Keratinocyte (primary cell): ENCODE measurements at regions not wholly inside any gene's neighbourhood (a gene's known extent, or its start where the extent isn't known, plus 50 kb on each side); places are given as distances from the start of the nearest gene placed in this dataset.

ENCODE experiments used
- DNase-seq: peaks from one replicate; pipeline ENCODE4 v3.0.0-alpha.2; 2011; ENCODE audit warnings: low read depth, missing footprints, low spot score
- FAIRE-seq: peaks from 2 replicates; lab custom pipeline; 2011; peaks lifted over from hg19 to GRCh38; lab: Jason Lieb, UNC
- H2AFZ ChIP-seq: 2 replicates; pipeline ENCODE4 v1.6.0; 2012; ENCODE audit warnings: low read length, control low read depth, inconsistent platforms; ENCODE audit not compliant: control insufficient read depth
- H3K27ac ChIP-seq: 2 replicates; pipeline ENCODE4 v1.5.1; 2011; ENCODE audit warnings: low read length; ENCODE audit not compliant: control insufficient read depth, insufficient read depth
- H3K27me3 ChIP-seq: 3 replicates; pipeline ENCODE4 v1.6.0; 2011; ENCODE audit warnings: low read length; ENCODE audit not compliant: control insufficient read depth, insufficient read depth; ENCODE audit errors: extremely low read depth
- H3K36me3 ChIP-seq, 2 experiments: 2 replicates in 1 of 2; 3 replicates in 1 of 2; pipeline ENCODE4 v1.5.1; 2011; ENCODE audit warnings: low read length in 2 of 2, mild to moderate bottlenecking in 1 of 2; ENCODE audit not compliant: control insufficient read depth in 2 of 2, insufficient read depth in 2 of 2; ENCODE audit errors: extremely low read depth in 1 of 2
- H3K4me1 ChIP-seq: 3 replicates; pipeline ENCODE4 v1.5.1; 2011; ENCODE audit warnings: low read length; ENCODE audit not compliant: control insufficient read depth, insufficient read depth; ENCODE audit errors: extremely low read depth
- H3K4me2 ChIP-seq: 3 replicates; pipeline ENCODE4 v1.6.0; 2011; ENCODE audit warnings: low read depth, low read length; ENCODE audit not compliant: control insufficient read depth, insufficient read depth; ENCODE audit errors: extremely low read depth
- H3K4me3 ChIP-seq, 3 experiments: fragments of 200-600 bp in 1 of 3; sonication (generic) in 1 of 3; 2 replicates in 2 of 3; 3 replicates in 1 of 3; pipeline ENCODE4 v1.5.1; 2011 to 2016; ENCODE audit warnings: low read length in 3 of 3, mild to moderate bottlenecking in 3 of 3, control low read depth in 2 of 3, inconsistent platforms in 1 of 3, low read depth in 1 of 3, mixed read lengths in 1 of 3, mixed run types in 1 of 3, moderate library complexity in 1 of 3; ENCODE audit not compliant: control insufficient read depth in 2 of 3, insufficient read depth in 2 of 3; ENCODE audit errors: extremely low read depth in 1 of 3
- H3K79me2 ChIP-seq: 2 replicates; pipeline ENCODE4 v1.6.0; 2012; ENCODE audit warnings: low read length; ENCODE audit not compliant: control insufficient read depth, insufficient read depth
- H3K9ac ChIP-seq: 3 replicates; pipeline ENCODE4 v1.6.0; 2011; ENCODE audit warnings: low read length; ENCODE audit not compliant: control insufficient read depth, insufficient read depth; ENCODE audit errors: extremely low read depth
- H3K9me1 ChIP-seq: 3 replicates; pipeline ENCODE4 v1.6.0; 2011; ENCODE audit warnings: low read length; ENCODE audit not compliant: control insufficient read depth, insufficient read depth; ENCODE audit errors: extremely low read depth
- H3K9me3 ChIP-seq: 2 replicates; pipeline ENCODE4 v1.5.1; 2012; ENCODE audit warnings: low read depth, low read length; ENCODE audit not compliant: control insufficient read depth
- H4K20me1 ChIP-seq: 3 replicates; pipeline ENCODE4 v1.6.0; 2011; ENCODE audit warnings: low read length; ENCODE audit not compliant: control insufficient read depth, insufficient read depth; ENCODE audit errors: extremely low read depth
- EZH2 ChIP-seq: IDR thresholded peaks from one replicate; pipeline ENCODE4 v1.6.1; 2012; ENCODE audit warnings: inconsistent platforms, mild to moderate bottlenecking, low read length, moderate library complexity
- dilution Hi-C: fragments of 300-500 bp; cut with MboI; formaldehyde crosslinking; loops from one replicate; pipeline ENCODE4 v1.7.0; 2020; ENCODE audit warnings: low sequenced_read_pairs; ENCODE audit not compliant: extremely low pct_ligation_motif_present
- TF ChIP-seq, protein P1 (sequence below), 3 experiments: IDR thresholded peaks in 1 of 3; conservative IDR thresholded peaks in 1 of 3; optimal IDR thresholded peaks in 1 of 3; 2 replicates in 2 of 3; 3 replicates in 1 of 3; pipeline versions ENCODE3 to v1.5.1; 2011; ENCODE audit warnings: low read length in 3 of 3, mild to moderate bottlenecking in 3 of 3, moderate library complexity in 2 of 3, control low read depth in 1 of 3, inconsistent platforms in 1 of 3; ENCODE audit not compliant: insufficient read depth in 2 of 3; ENCODE audit errors: extremely low read depth in 1 of 3

DNA sequence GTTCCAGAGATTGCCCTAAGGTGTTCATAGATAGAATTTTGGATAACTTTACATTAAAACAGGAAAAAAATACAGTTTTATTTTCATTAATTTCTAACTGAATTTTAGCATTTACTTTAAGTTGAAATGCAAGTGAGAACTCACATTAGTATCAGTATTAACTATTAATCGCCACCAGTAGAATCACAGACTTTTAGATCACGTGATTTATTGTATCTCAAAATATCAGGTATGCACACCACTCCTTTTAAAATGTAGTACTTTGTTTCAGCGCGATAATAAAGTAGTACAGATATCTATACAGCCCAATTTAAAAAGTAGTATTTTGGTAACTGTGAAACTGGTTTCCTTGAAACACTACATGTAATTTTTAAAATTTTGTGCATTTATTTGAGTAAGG lies 978.7 kb downstream of the DNAH5 start:
- H4K20me1 ChIP-seq: no peaks in the 10 kb centered on the region
- no peaks in the 10 kb centered on the region for H3K9me1 ChIP-seq
- no peak overlapping the region for H3K4me3 ChIP-seq
- no peak overlapping the region for H3K9ac ChIP-seq
- no peak for TF ChIP-seq EZH2
- TF ChIP-seq, protein P1, sequence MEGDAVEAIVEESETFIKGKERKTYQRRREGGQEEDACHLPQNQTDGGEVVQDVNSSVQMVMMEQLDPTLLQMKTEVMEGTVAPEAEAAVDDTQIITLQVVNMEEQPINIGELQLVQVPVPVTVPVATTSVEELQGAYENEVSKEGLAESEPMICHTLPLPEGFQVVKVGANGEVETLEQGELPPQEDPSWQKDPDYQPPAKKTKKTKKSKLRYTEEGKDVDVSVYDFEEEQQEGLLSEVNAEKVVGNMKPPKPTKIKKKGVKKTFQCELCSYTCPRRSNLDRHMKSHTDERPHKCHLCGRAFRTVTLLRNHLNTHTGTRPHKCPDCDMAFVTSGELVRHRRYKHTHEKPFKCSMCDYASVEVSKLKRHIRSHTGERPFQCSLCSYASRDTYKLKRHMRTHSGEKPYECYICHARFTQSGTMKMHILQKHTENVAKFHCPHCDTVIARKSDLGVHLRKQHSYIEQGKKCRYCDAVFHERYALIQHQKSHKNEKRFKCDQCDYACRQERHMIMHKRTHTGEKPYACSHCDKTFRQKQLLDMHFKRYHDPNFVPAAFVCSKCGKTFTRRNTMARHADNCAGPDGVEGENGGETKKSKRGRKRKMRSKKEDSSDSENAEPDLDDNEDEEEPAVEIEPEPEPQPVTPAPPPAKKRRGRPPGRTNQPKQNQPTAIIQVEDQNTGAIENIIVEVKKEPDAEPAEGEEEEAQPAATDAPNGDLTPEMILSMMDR (optimal IDR thresholded peaks at IDR 0.05 in 1 of 3, IDR thresholded peaks at IDR 0.05 in 1 of 3, conservative IDR thresholded peaks at IDR 0.05 in 1 of 3; ENCODE audit: extremely low read depth in 1 of 3, insufficient read depth in 2 of 3, low read length in 3 of 3): no peak
- no peak overlapping the region for H3K27ac ChIP-seq
- FAIRE-seq (no peak), DNase-seq (no peak)
- H3K36me3 ChIP-seq: no peaks in the 10 kb centered on the region
- no peak overlapping the region for H2AFZ ChIP-seq
- H3K9me3 ChIP-seq: no peaks in the 10 kb centered on the region
- dilution Hi-C loops: no loop called here
- no peak overlapping the region for H3K4me2 ChIP-seq
- no peaks in the 10 kb centered on the region for H3K4me1 ChIP-seq
- H3K27me3 ChIP-seq: no peaks in the 10 kb centered on the region
- no peaks in the 10 kb centered on the region for H3K79me2 ChIP-seq

DNA sequence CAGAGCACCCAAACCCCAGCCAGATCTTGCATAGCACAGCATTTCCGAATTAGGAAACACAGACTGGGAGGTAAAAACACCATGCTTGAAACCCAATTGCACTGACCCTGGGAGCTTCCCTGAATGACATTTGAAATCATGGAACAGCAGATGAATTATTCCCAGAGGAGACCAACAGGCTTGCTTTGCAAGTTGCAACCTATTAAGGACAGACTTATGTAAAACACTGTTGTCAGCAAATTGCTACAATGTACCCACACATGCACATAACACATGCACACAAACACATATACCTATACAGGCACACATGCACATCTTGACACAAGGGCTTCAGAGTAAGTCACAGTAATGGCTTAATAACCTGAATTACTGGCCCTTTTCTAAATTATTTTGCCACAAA lies 984.8 kb downstream of the DNAH5 start:
- dilution Hi-C loops: no loop called here
- Histone ChIP-seq H3K4me3 (no peak overlapping the region), H3K9ac (no peak overlapping the region), H3K4me2 (no peak overlapping the region), H3K9me3 (peaks cover 2% of the 10 kb centered on the region), H3K9me1 (no peaks in the 10 kb centered on the region), H3K36me3 (no peaks in the 10 kb centered on the region), H2AFZ (no peak overlapping the region), H3K27me3 (no peaks in the 10 kb centered on the region), H3K4me1 (no peaks in the 10 kb centered on the region), H3K27ac (no peak overlapping the region), H4K20me1 (no peaks in the 10 kb centered on the region), H3K79me2 (no peaks in the 10 kb centered on the region)
- DNase-seq (no peak), FAIRE-seq (no peak)
- no peak for TF ChIP-seq EZH2
- TF ChIP-seq, protein P1 (optimal IDR thresholded peaks at IDR 0.05 in 1 of 3, IDR thresholded peaks at IDR 0.05 in 1 of 3, conservative IDR thresholded peaks at IDR 0.05 in 1 of 3; ENCODE audit: extremely low read depth in 1 of 3, insufficient read depth in 2 of 3, low read length in 3 of 3): no peak
